IMR-90 (cell line): ENCODE measurements at regions not wholly inside any gene's neighbourhood (a gene's known extent, or its start where the extent isn't known, plus 50 kb on each side); places are given as distances from the start of the nearest gene placed in this dataset.

ENCODE experiments used
- CEBPB ChIP-seq: IDR thresholded peaks from 2 replicates; pipeline ENCODE4 v1.6.1; 2012; ENCODE audit warnings: low read depth, low read length, improper control_type of control experiment
- CHD1 ChIP-seq: IDR thresholded peaks from 2 replicates; pipeline ENCODE4 v1.6.1; 2012; ENCODE audit warnings: low read depth, low read length, improper control_type of control experiment
- MAFK ChIP-seq: IDR thresholded peaks from 2 replicates; pipeline ENCODE4 v1.6.1; 2012; ENCODE audit warnings: low read depth, low read length, improper control_type of control experiment
- MAZ ChIP-seq: IDR thresholded peaks from 2 replicates; pipeline ENCODE4 v1.6.1; 2012; ENCODE audit warnings: low read depth, mild to moderate bottlenecking, low read length, improper control_type of control experiment, moderate library complexity, borderline replicate concordance
- MXI1 ChIP-seq: IDR thresholded peaks from 2 replicates; pipeline ENCODE4 v1.6.1; 2012; ENCODE audit warnings: low read depth, mild to moderate bottlenecking, low read length, moderate library complexity, borderline replicate concordance
- NFE2L2 ChIP-seq: fragments of 150-350 bp; IDR thresholded peaks from 2 replicates; pipeline ENCODE4 v1.6.1; 2016; ENCODE audit warnings: low read depth, mild to moderate bottlenecking, low read length
- POLR2A ChIP-seq: IDR thresholded peaks from 2 replicates; pipeline ENCODE4 v1.6.1; 2012; ENCODE audit warnings: mild to moderate bottlenecking, low read depth, low read length
- RAD21 ChIP-seq: IDR thresholded peaks from 2 replicates; pipeline ENCODE4 v1.6.1; 2012; ENCODE audit warnings: low read length, improper control_type of control experiment
- RCOR1 ChIP-seq: IDR thresholded peaks from 2 replicates; pipeline ENCODE4 v1.6.1; 2012; ENCODE audit warnings: mild to moderate bottlenecking, low read length, improper control_type of control experiment; ENCODE audit not compliant: insufficient replicate concordance
- RFX5 ChIP-seq: IDR thresholded peaks from 2 replicates; pipeline ENCODE4 v1.8.0; 2012; ENCODE audit warnings: low read depth, mild to moderate bottlenecking, low read length, moderate library complexity
- TF ChIP-seq, protein P1 (sequence below): conservative IDR thresholded peaks from 2 replicates; pipeline ENCODE4 v1.5.1; 2012; ENCODE audit warnings: mild to moderate bottlenecking, low read depth, low read length, improper control_type of control experiment
- TF ChIP-seq, protein P2 (sequence below): fragments of 150-350 bp; IDR thresholded peaks from 2 replicates; pipeline ENCODE4 v1.6.1; 2016; ENCODE audit warnings: low read depth, mild to moderate bottlenecking, low read length, moderate library complexity, borderline replicate concordance
- TF ChIP-seq, protein P3 (sequence below): fragments of 150-350 bp; IDR thresholded peaks from 2 replicates; pipeline ENCODE4 v1.6.1; 2017; ENCODE audit warnings: mild to moderate bottlenecking, antibody characterized with exemption, low read length, low read depth

DNA sequence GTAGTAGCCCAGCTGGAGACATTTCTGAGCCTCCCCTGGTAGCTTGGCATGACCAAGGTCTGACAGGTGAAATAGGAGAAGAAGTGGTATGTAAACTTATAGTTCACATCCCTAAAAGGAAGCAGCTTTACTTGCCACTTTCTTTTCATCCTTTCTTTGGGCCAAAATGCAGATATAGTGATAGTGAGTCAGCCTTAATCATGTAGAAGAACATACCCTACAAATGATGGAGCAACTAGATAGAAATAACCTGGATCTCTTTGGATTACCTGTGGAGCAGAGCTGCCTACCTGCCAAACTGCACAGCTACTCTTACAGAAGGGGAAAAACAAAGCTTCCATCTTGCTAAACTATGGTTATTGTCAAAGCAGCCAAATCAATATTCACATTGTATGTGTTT lies 106.7 kb upstream of the LCORL start:
- TF ChIP-seq, protein P1, sequence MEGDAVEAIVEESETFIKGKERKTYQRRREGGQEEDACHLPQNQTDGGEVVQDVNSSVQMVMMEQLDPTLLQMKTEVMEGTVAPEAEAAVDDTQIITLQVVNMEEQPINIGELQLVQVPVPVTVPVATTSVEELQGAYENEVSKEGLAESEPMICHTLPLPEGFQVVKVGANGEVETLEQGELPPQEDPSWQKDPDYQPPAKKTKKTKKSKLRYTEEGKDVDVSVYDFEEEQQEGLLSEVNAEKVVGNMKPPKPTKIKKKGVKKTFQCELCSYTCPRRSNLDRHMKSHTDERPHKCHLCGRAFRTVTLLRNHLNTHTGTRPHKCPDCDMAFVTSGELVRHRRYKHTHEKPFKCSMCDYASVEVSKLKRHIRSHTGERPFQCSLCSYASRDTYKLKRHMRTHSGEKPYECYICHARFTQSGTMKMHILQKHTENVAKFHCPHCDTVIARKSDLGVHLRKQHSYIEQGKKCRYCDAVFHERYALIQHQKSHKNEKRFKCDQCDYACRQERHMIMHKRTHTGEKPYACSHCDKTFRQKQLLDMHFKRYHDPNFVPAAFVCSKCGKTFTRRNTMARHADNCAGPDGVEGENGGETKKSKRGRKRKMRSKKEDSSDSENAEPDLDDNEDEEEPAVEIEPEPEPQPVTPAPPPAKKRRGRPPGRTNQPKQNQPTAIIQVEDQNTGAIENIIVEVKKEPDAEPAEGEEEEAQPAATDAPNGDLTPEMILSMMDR, result no peak
- TF ChIP-seq RAD21 (no peak), MXI1 (no peak), CHD1 (no peak), POLR2A (no peak), NFE2L2 (no peak), MAFK (no peak), RFX5 (no peak), RCOR1 (no peak), MAZ (no peak), CEBPB (no peak)
- TF ChIP-seq, protein P2, sequence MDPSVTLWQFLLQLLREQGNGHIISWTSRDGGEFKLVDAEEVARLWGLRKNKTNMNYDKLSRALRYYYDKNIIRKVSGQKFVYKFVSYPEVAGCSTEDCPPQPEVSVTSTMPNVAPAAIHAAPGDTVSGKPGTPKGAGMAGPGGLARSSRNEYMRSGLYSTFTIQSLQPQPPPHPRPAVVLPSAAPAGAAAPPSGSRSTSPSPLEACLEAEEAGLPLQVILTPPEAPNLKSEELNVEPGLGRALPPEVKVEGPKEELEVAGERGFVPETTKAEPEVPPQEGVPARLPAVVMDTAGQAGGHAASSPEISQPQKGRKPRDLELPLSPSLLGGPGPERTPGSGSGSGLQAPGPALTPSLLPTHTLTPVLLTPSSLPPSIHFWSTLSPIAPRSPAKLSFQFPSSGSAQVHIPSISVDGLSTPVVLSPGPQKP, result no peak
- TF ChIP-seq, protein P3, sequence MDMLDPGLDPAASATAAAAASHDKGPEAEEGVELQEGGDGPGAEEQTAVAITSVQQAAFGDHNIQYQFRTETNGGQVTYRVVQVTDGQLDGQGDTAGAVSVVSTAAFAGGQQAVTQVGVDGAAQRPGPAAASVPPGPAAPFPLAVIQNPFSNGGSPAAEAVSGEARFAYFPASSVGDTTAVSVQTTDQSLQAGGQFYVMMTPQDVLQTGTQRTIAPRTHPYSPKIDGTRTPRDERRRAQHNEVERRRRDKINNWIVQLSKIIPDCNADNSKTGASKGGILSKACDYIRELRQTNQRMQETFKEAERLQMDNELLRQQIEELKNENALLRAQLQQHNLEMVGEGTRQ, result no peak
